SK-N-SH treated with all-trans-retinoic acid at 6 μM for 48 hours (cell line): ENCODE measurements at regions not wholly inside any gene's neighbourhood (a gene's known extent, or its start where the extent isn't known, plus 50 kb on each side); places are given as distances from the start of the nearest gene placed in this dataset.

ENCODE experiments used
- ATAC-seq: fragments of 200-7000 bp; cut with Tn5 transposase; 3 replicates; pipeline ENCODE4 v1.9.1; 2020; ENCODE audit warnings: mild to moderate bottlenecking, moderate library complexity
- ARNTL ChIP-seq: fragments of 450-650 bp; formaldehyde crosslinking; IDR thresholded peaks from 2 replicates; pipeline ENCODE4 v1.5.0; 2020; ENCODE audit warnings: low read depth, mild to moderate bottlenecking, moderate library complexity, borderline replicate concordance
- BACH2 ChIP-seq: fragments of 250-450 bp; sonication (Bioruptor Pico); IDR thresholded peaks from 2 replicates; pipeline ENCODE4 v1.9.0; 2021; ENCODE audit warnings: mild to moderate bottlenecking, borderline replicate concordance
- CSDC2 ChIP-seq: fragments of 250-450 bp; sonication (Bioruptor Pico); IDR thresholded peaks from 2 replicates; pipeline ENCODE4 v1.5.0; 2020; ENCODE audit warnings: mild to moderate bottlenecking, moderate library complexity
- ESRRG ChIP-seq: fragments of 250-450 bp; sonication (Bioruptor Pico); IDR thresholded peaks from 2 replicates; pipeline ENCODE4 v1.6.1; 2021; ENCODE audit warnings: mild to moderate bottlenecking
- GLIS3 ChIP-seq: fragments of 250-450 bp; sonication (Bioruptor Pico); IDR thresholded peaks from 2 replicates; pipeline ENCODE4 v1.5.0; 2020; ENCODE audit warnings: mild to moderate bottlenecking, moderate library complexity
- ISL1 ChIP-seq: fragments of 250-450 bp; sonication (Bioruptor Pico); IDR thresholded peaks from 2 replicates; pipeline ENCODE4 v2.1.2; 2022; ENCODE audit warnings: mild to moderate bottlenecking, moderate library complexity
- OSR1 ChIP-seq: fragments of 250-450 bp; sonication (Bioruptor Pico); IDR thresholded peaks from 2 replicates; pipeline ENCODE4 v1.8.0; 2022; ENCODE audit warnings: moderate library complexity, mild to moderate bottlenecking, inconsistent platforms
- PPARA ChIP-seq: fragments of 250-450 bp; sonication (Bioruptor Pico); IDR thresholded peaks from 2 replicates; pipeline ENCODE4 v1.5.0; 2020; ENCODE audit warnings: mild to moderate bottlenecking, borderline replicate concordance
- RARB ChIP-seq: fragments of 250-450 bp; sonication (Bioruptor Pico); IDR thresholded peaks from 2 replicates; pipeline ENCODE4 v1.8.0; 2021; ENCODE audit warnings: mild to moderate bottlenecking, moderate library complexity
- SNAI2 ChIP-seq: fragments of 250-450 bp; sonication (Bioruptor Pico); IDR thresholded peaks from 2 replicates; pipeline ENCODE4 v1.5.0; 2020; ENCODE audit warnings: mild to moderate bottlenecking, moderate library complexity
- ZFP3 ChIP-seq: fragments of 250-450 bp; sonication (Bioruptor Pico); IDR thresholded peaks from 2 replicates; pipeline ENCODE4 v1.5.0; 2020; ENCODE audit warnings: mild to moderate bottlenecking, moderate library complexity
- ZNF565 ChIP-seq: fragments of 450-650 bp; formaldehyde crosslinking; conservative IDR thresholded peaks from 2 replicates; pipeline ENCODE4 v1.5.0; 2020; ENCODE audit warnings: low read depth, mild to moderate bottlenecking, moderate library complexity
- ZNF70 ChIP-seq: fragments of 450-650 bp; formaldehyde crosslinking; IDR thresholded peaks from 2 replicates; pipeline ENCODE4 v1.5.0; 2020; ENCODE audit warnings: mild to moderate bottlenecking, moderate library complexity
- ZNF8 ChIP-seq: fragments of 450-650 bp; formaldehyde crosslinking; IDR thresholded peaks from 2 replicates; pipeline ENCODE4 v1.5.0; 2020; ENCODE audit warnings: mild to moderate bottlenecking, moderate library complexity
- TF ChIP-seq, protein P1 (sequence below): fragments of 250-450 bp; sonication (Bioruptor Pico); IDR thresholded peaks from 2 replicates; pipeline ENCODE4 v1.5.0; 2020; ENCODE audit warnings: mild to moderate bottlenecking, moderate library complexity
- TF ChIP-seq, protein P2 (sequence below): fragments of 250-450 bp; sonication (Bioruptor Pico); IDR thresholded peaks from 2 replicates; pipeline ENCODE4 v1.5.1; 2020; ENCODE audit warnings: low read depth, mild to moderate bottlenecking, moderate library complexity
- TF ChIP-seq, protein P3 (sequence below): fragments of 250-450 bp; sonication (Bioruptor Pico); IDR thresholded peaks from 2 replicates; pipeline ENCODE4 v1.8.0; 2021; ENCODE audit warnings: low read depth, mild to moderate bottlenecking, moderate library complexity, borderline replicate concordance
- TF ChIP-seq, protein P4 (sequence below): fragments of 250-450 bp; sonication (Bioruptor Pico); IDR thresholded peaks from 2 replicates; pipeline ENCODE4 v1.8.0; 2020; ENCODE audit warnings: mild to moderate bottlenecking, moderate library complexity, borderline replicate concordance

DNA sequence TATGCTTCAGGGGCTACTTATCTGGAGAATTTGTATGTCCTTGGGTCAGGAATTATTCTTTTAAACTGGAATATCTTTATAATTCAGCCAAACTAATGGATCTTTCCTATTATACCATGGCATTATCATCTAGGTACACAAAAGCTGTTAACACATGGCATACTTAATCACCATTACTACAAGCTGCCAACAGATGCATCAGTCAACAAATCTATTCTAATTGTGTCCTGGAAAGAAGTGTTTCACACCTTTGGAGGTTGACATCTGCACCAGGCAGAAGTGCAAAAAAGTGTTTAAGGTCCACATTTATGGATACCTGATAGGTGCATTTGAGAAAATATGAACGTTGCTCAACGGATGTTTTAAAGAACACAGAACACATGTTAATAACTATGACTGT, 470.2 kb upstream of the ADGRL2 start (continued):
- TF ChIP-seq, protein P1, sequence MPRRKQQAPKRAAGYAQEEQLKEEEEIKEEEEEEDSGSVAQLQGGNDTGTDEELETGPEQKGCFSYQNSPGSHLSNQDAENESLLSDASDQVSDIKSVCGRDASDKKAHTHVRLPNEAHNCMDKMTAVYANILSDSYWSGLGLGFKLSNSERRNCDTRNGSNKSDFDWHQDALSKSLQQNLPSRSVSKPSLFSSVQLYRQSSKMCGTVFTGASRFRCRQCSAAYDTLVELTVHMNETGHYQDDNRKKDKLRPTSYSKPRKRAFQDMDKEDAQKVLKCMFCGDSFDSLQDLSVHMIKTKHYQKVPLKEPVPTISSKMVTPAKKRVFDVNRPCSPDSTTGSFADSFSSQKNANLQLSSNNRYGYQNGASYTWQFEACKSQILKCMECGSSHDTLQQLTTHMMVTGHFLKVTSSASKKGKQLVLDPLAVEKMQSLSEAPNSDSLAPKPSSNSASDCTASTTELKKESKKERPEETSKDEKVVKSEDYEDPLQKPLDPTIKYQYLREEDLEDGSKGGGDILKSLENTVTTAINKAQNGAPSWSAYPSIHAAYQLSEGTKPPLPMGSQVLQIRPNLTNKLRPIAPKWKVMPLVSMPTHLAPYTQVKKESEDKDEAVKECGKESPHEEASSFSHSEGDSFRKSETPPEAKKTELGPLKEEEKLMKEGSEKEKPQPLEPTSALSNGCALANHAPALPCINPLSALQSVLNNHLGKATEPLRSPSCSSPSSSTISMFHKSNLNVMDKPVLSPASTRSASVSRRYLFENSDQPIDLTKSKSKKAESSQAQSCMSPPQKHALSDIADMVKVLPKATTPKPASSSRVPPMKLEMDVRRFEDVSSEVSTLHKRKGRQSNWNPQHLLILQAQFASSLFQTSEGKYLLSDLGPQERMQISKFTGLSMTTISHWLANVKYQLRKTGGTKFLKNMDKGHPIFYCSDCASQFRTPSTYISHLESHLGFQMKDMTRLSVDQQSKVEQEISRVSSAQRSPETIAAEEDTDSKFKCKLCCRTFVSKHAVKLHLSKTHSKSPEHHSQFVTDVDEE (CRISPR knock-in tag) = no peak
- TF ChIP-seq ZFP3 (CRISPR knock-in tag) = no peak

DNA sequence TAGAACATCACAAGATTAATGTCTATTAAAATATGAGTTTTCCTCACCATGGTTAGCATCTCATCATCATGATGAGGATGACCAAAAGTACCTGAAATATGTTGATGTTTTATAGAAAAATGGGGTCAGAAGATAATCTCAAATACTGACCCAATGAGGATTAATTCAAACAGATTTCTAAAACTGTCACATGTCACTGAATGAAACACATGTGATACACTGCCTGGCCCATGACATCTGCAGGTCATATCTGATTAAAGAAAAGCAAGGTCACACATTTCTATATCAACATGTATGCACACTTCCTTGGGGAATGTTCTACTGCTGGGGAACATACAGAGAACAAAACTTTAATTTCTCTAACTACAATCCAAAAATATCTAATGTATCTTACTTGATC, 470.6 kb upstream of the ADGRL2 start:
- TF ChIP-seq SNAI2 (CRISPR knock-in tag) (no peak), ZFP3 (CRISPR knock-in tag) (no peak), ARNTL (CRISPR knock-in tag) (no peak), ZNF565 (CRISPR knock-in tag) (no peak)
- TF ChIP-seq, protein P2, sequence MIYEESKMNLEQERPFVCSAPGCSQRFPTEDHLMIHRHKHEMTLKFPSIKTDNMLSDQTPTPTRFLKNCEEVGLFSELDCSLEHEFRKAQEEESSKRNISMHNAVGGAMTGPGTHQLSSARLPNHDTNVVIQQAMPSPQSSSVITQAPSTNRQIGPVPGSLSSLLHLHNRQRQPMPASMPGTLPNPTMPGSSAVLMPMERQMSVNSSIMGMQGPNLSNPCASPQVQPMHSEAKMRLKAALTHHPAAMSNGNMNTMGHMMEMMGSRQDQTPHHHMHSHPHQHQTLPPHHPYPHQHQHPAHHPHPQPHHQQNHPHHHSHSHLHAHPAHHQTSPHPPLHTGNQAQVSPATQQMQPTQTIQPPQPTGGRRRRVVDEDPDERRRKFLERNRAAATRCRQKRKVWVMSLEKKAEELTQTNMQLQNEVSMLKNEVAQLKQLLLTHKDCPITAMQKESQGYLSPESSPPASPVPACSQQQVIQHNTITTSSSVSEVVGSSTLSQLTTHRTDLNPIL (CRISPR knock-in tag) = no peak
- TF ChIP-seq, protein P3, sequence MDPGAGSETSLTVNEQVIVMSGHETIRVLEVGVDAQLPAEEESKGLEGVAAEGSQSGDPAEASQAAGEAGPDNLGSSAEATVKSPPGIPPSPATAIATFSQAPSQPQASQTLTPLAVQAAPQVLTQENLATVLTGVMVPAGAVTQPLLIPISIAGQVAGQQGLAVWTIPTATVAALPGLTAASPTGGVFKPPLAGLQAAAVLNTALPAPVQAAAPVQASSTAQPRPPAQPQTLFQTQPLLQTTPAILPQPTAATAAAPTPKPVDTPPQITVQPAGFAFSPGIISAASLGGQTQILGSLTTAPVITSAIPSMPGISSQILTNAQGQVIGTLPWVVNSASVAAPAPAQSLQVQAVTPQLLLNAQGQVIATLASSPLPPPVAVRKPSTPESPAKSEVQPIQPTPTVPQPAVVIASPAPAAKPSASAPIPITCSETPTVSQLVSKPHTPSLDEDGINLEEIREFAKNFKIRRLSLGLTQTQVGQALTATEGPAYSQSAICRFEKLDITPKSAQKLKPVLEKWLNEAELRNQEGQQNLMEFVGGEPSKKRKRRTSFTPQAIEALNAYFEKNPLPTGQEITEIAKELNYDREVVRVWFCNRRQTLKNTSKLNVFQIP (CRISPR knock-in tag) = no peak
- ATAC-seq = no peak

DNA sequence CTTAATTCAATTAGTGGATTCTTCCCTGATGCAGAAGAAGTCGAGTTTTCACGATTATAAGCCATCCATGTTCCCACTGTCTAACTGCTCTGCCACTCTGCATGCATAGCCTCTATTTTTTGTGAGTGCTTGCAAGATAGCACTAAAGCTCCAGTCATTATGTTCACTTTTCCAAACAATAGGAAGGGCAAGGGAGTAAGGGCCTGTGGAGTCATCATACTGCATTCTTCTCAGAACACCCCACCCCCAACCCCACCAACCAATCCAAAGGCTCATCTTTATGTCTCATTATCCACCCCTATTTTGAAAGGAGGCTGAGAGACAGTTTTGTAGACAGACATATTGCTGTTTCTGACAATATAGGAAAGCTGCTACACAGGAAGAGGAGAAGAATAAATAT, 471.7 kb upstream of the ADGRL2 start:
- no peak for TF ChIP-seq ZNF565 (CRISPR knock-in tag)
- no peak for TF ChIP-seq CSDC2 (CRISPR knock-in tag)
- no peak for TF ChIP-seq GLIS3 (CRISPR knock-in tag)
- TF ChIP-seq, protein P3 (CRISPR knock-in tag) = no peak
- TF ChIP-seq BACH2 (CRISPR knock-in tag) = no peak
- no peak for TF ChIP-seq ISL1
- TF ChIP-seq ARNTL (CRISPR knock-in tag) = no peak
- no peak for TF ChIP-seq OSR1 (CRISPR knock-in tag)
- no peak for TF ChIP-seq RARB (CRISPR knock-in tag)
- TF ChIP-seq PPARA (CRISPR knock-in tag) = no peak
- no peak for TF ChIP-seq SNAI2 (CRISPR knock-in tag)
- no peak for TF ChIP-seq ZNF70 (CRISPR knock-in tag)
- TF ChIP-seq, protein P1 (CRISPR knock-in tag) = no peak
- TF ChIP-seq ZFP3 (CRISPR knock-in tag) = no peak
- TF ChIP-seq ZNF8 (CRISPR knock-in tag) = no peak
- TF ChIP-seq ESRRG (CRISPR knock-in tag) = no peak
- no peak for ATAC-seq

DNA sequence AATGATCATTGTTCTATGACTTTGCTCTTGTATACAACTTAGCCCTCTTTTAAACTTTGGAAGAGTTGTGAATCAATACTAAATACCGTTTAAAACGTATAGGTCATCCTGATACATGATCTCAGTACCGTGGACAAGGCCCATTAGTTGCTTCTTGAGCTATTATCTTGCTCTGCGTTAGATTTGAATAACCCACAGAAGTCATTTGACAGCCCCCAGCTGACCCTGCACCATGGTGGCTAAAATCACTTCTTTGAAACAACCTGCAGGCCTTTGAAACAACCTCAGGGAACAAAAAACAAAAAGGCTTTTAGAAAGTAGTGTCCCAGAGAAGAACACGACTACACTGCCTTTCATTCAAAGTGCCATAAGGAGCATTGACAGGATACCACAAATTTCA, 473.0 kb upstream of the ADGRL2 start:
- no peak for ATAC-seq
- TF ChIP-seq PPARA (CRISPR knock-in tag) = no peak
- TF ChIP-seq GLIS3 (CRISPR knock-in tag) = no peak
- no peak for TF ChIP-seq CSDC2 (CRISPR knock-in tag)
- no peak for TF ChIP-seq ISL1
- TF ChIP-seq, protein P1 (CRISPR knock-in tag) = no peak
- TF ChIP-seq ZNF565 (CRISPR knock-in tag) = no peak
- TF ChIP-seq ZFP3 (CRISPR knock-in tag) = no peak
- TF ChIP-seq BACH2 (CRISPR knock-in tag) = no peak
- TF ChIP-seq, protein P4, sequence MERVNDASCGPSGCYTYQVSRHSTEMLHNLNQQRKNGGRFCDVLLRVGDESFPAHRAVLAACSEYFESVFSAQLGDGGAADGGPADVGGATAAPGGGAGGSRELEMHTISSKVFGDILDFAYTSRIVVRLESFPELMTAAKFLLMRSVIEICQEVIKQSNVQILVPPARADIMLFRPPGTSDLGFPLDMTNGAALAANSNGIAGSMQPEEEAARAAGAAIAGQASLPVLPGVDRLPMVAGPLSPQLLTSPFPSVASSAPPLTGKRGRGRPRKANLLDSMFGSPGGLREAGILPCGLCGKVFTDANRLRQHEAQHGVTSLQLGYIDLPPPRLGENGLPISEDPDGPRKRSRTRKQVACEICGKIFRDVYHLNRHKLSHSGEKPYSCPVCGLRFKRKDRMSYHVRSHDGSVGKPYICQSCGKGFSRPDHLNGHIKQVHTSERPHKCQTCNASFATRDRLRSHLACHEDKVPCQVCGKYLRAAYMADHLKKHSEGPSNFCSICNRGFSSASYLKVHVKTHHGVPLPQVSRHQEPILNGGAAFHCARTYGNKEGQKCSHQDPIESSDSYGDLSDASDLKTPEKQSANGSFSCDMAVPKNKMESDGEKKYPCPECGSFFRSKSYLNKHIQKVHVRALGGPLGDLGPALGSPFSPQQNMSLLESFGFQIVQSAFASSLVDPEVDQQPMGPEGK (CRISPR knock-in tag) = no peak
- no peak for TF ChIP-seq ARNTL (CRISPR knock-in tag)
